HepG2 (cell line): ENCODE measurements at regions not wholly inside any gene's neighbourhood (a gene's known extent, or its start where the extent isn't known, plus 50 kb on each side); places are given as distances from the start of the nearest gene placed in this dataset.

Source experiments
- ATAC-seq: fragments of 200-7000 bp; cut with Tn5 transposase; 3 replicates; pipeline ENCODE4 v1.9.1; 2020; ENCODE audit warnings: mild to moderate bottlenecking, moderate library complexity
- BruUV-seq: library from RNA; stranded (reverse); fragments of 400-500 nt; replicated peaks from 2 replicates; lab custom pipeline; 2021; lab: Mats Ljungman, UMichigan
- CTCF ChIA-PET: fragments of 300-600 bp; formaldehyde crosslinking; extraction: SDS; loops from one replicate; lab custom pipeline; 2021; ENCODE audit warnings: low total read pairs, inconsistent platforms, low intra/inter-chr PET ratio; lab: Yijun Ruan, JAX
- POLR2A ChIA-PET: fragments of 350-600 bp; sonication (Branson Sonifier 250); formaldehyde crosslinking; loops from one replicate; lab custom pipeline; 2020; ENCODE audit warnings: antibody characterized with exemption, inconsistent platforms; lab: Yijun Ruan, JAX
- DNase-seq: peaks from one replicate; pipeline ENCODE4 v3.0.0-alpha.2; 2015; ENCODE audit warnings: low spot score
- FAIRE-seq: peaks from 3 replicates; lab custom pipeline; 2011; peaks lifted over from hg19 to GRCh38; lab: Jason Lieb, UNC
- H2AFZ ChIP-seq: one replicate; pipeline ENCODE4 v1.6.1; 2011; ENCODE audit warnings: low read length, inconsistent platforms
- H3K27ac ChIP-seq: fragments of 300-600 bp; 3 replicates; pipeline ENCODE4 v1.8.0; 2011; ENCODE audit warnings: mixed run types, mild to moderate bottlenecking, mixed read lengths, low read length, inconsistent platforms; ENCODE audit not compliant: insufficient read depth; ENCODE audit errors: extremely low read length
- H3K27me3 ChIP-seq, 2 experiments: fragments of 200-600 bp in 1 of 2; 2 replicates in 1 of 2; 3 replicates in 1 of 2; pipeline versions ENCODE4 v1.6.0 to v1.8.0; 2011; ENCODE audit warnings: low read length in 2 of 2, mild to moderate bottlenecking in 2 of 2, moderate library complexity in 2 of 2, inconsistent platforms in 1 of 2; ENCODE audit not compliant: insufficient read depth in 2 of 2, control insufficient read depth in 1 of 2
- H3K36me3 ChIP-seq, 2 experiments: fragments of 200-600 bp in 1 of 2; replicated peaks in 1 of 2; 2 replicates in 1 of 2; 3 replicates in 1 of 2; pipeline versions ENCODE4 v1.5.1 to v1.8.0; 2011; ENCODE audit warnings: low read length in 2 of 2, inconsistent platforms in 1 of 2; ENCODE audit not compliant: insufficient read depth in 2 of 2, control insufficient read depth in 1 of 2
- H3K4me1 ChIP-seq: 2 replicates; pipeline ENCODE4 v1.5.1; 2012; ENCODE audit warnings: low read length, inconsistent platforms; ENCODE audit not compliant: insufficient read depth
- H3K4me2 ChIP-seq: 2 replicates; pipeline ENCODE4 v1.6.0; 2011; ENCODE audit warnings: low read depth, low read length, inconsistent platforms
- H3K4me3 ChIP-seq, 3 experiments: fragments of 200-600 bp in 1 of 3; sonication (generic), shearing (Covaris generic) in 1 of 3; replicated peaks in 1 of 3; 2 replicates each; pipeline ENCODE4 v1.5.1; 2011 to 2016; ENCODE audit warnings: low read length in 3 of 3, inconsistent platforms in 2 of 3, low read depth in 2 of 3, mild to moderate bottlenecking in 2 of 3, control low read depth in 1 of 3, mixed read lengths in 1 of 3; ENCODE audit not compliant: insufficient read depth in 1 of 3
- H3K79me2 ChIP-seq: one replicate; pipeline ENCODE4 v1.6.1; 2011; ENCODE audit warnings: low read length, inconsistent platforms; ENCODE audit not compliant: insufficient read depth
- H3K9ac ChIP-seq: 2 replicates; pipeline ENCODE4 v1.6.0; 2011; ENCODE audit warnings: mild to moderate bottlenecking, low read depth, low read length, inconsistent platforms; ENCODE audit not compliant: insufficient read depth
- H3K9me3 ChIP-seq: 2 replicates; pipeline ENCODE4 v1.5.1; 2012; ENCODE audit warnings: mild to moderate bottlenecking, low read length
- H4K20me1 ChIP-seq: 2 replicates; pipeline ENCODE4 v1.6.0; 2011; ENCODE audit warnings: inconsistent platforms, mild to moderate bottlenecking, low read length, moderate library complexity; ENCODE audit not compliant: insufficient read depth
- CCDC6 ChIP-seq: sonication (generic); formaldehyde crosslinking; IDR thresholded peaks from 2 replicates; pipeline ENCODE4 v1.8.1; 2022; ENCODE audit warnings: mild to moderate bottlenecking, missing genetic modification reagents, moderate library complexity
- ELF1 ChIP-seq: sonication (generic); formaldehyde crosslinking; IDR thresholded peaks from 2 replicates; pipeline ENCODE4 v1.4.0; 2020; ENCODE audit warnings: missing genetic modification reagents
- ESRRA ChIP-seq: sonication (generic); formaldehyde crosslinking; IDR thresholded peaks from 2 replicates; pipeline ENCODE4 v1.5.1; 2020; ENCODE audit warnings: mild to moderate bottlenecking, low read depth, missing genetic modification reagents
- HNRNPK ChIP-seq: fragments of 200-400 bp; formaldehyde crosslinking; IDR thresholded peaks from 2 replicates; pipeline ENCODE4 v1.6.1; 2018; ENCODE audit warnings: low read length, low read depth, moderate library complexity, mild to moderate bottlenecking; ENCODE audit not compliant: poor library complexity, severe bottlenecking
- SOX6 ChIP-seq, 2 experiments: fragments of 450-650 bp in 1 of 2; sonication (generic) in 1 of 2; formaldehyde crosslinking in 1 of 2; IDR thresholded peaks; 2 replicates each; pipeline versions ENCODE4 v1.4.0 to v1.6.1; 2017 to 2020; ENCODE audit warnings: antibody characterized with exemption in 1 of 2, mild to moderate bottlenecking in 1 of 2, missing genetic modification reagents in 1 of 2
- SP4 ChIP-seq: sonication (generic); formaldehyde crosslinking; IDR thresholded peaks from 2 replicates; pipeline ENCODE4 v1.8.1; 2023; ENCODE audit warnings: mild to moderate bottlenecking, missing genetic modification reagents
- ZBTB7B ChIP-seq: sonication (generic); formaldehyde crosslinking; IDR thresholded peaks from 2 replicates; pipeline ENCODE4 v1.4.0; 2020; ENCODE audit warnings: missing genetic modification reagents
- ZNF3 ChIP-seq: IDR thresholded peaks from 2 replicates; pipeline ENCODE4 v1.7.0; 2017; ENCODE audit warnings: inconsistent platforms
- ZNF841 ChIP-seq: sonication (generic); formaldehyde crosslinking; IDR thresholded peaks from 2 replicates; pipeline ENCODE4 v1.8.1; 2023; ENCODE audit warnings: missing genetic modification reagents, borderline replicate concordance
- WGBS: methylation state at CpG from one replicate; pipeline ENCODE4 v1.1.6; 2017; ENCODE audit warnings: low lambda C conversion rate; 5-methylcytosine and 5-hydroxymethylcytosine counted together
- in situ Hi-C: cut with HindIII; loops from 2 replicates; pipeline ENCODE4 v1.10.0; 2017; ENCODE audit warnings: low pct_unique_long_range_greater_than_20kb; ENCODE audit not compliant: extremely low pct_ligation_motif_present
- intact Hi-C: fragments of 100-400 bp; cut with micrococcal nuclease; formaldehyde crosslinking; loops from one replicate; pipeline ENCODE4 v1.10.0; 2022; ENCODE audit not compliant: unreplicated experiment
- TF ChIP-seq, protein P1 (sequence below): sonication (generic); formaldehyde crosslinking; IDR thresholded peaks from 2 replicates; pipeline ENCODE4 v1.5.0; 2020; ENCODE audit warnings: missing genetic modification reagents
- TF ChIP-seq, protein P2 (sequence below): sonication (generic); formaldehyde crosslinking; IDR thresholded peaks from 2 replicates; pipeline ENCODE4 v1.4.0; 2020; ENCODE audit warnings: missing genetic modification reagents, borderline replicate concordance

DNA sequence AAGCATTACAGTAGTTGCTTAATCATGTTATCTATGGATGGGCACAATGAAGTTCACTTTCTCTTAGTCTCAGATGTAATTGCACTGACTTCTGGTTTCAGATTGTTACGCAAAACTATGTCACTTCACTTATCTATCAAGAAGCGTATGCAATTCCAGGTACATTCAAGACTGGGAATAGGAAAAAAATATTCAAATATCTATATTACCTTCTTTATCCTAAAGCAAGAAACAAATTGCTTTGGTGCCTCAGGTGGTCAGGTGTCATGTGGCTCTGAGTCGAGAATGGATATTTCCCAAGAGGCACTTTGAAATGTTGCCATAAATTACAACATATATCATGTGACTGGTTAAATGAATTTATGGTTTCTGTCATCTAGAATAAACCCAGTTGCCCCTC is 318.6 kb downstream of the SS18 start:
- BruUV-seq = no TSS peak
- Histone ChIP-seq H3K4me2 (no peak overlapping the region), H3K4me3 (no peak overlapping the region), H3K36me3 (no peaks in the 10 kb centered on the region), H3K4me1 (no peaks in the 10 kb centered on the region), H3K9ac (no peak overlapping the region), H3K27me3 (no peaks in the 10 kb centered on the region), H3K9me3 (no peaks in the 10 kb centered on the region), H3K27ac (no peak overlapping the region), H4K20me1 (no peaks in the 10 kb centered on the region), H2AFZ (no peak overlapping the region), H3K79me2 (no peaks in the 10 kb centered on the region)
- FAIRE-seq (no peak), ATAC-seq (no peak), DNase-seq (no peak)
- intact Hi-C loops = no loop called here
- POLR2A ChIA-PET = no interaction called here
- in situ Hi-C loops = no loop called here
- 45% methylated on average over 3 of the region's 3 CpGs for WGBS
- TF ChIP-seq ZBTB7B (CRISPR knock-in tag) = no peak
- TF ChIP-seq ZNF3 (CRISPR knock-in tag) = no peak
- no peak for TF ChIP-seq SOX6 (IDR thresholded peaks at IDR 0.05)
- TF ChIP-seq SOX6 (CRISPR knock-in tag; IDR thresholded peaks at IDR 0.05) = no peak
- no peak for TF ChIP-seq SP4 (CRISPR knock-in tag)
- TF ChIP-seq ESRRA (CRISPR knock-in tag) = no peak
- TF ChIP-seq, protein P1, sequence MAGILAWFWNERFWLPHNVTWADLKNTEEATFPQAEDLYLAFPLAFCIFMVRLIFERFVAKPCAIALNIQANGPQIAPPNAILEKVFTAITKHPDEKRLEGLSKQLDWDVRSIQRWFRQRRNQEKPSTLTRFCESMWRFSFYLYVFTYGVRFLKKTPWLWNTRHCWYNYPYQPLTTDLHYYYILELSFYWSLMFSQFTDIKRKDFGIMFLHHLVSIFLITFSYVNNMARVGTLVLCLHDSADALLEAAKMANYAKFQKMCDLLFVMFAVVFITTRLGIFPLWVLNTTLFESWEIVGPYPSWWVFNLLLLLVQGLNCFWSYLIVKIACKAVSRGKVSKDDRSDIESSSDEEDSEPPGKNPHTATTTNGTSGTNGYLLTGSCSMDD (CRISPR knock-in tag) = no peak
- no peak for TF ChIP-seq CCDC6 (CRISPR knock-in tag)
- TF ChIP-seq, protein P2, sequence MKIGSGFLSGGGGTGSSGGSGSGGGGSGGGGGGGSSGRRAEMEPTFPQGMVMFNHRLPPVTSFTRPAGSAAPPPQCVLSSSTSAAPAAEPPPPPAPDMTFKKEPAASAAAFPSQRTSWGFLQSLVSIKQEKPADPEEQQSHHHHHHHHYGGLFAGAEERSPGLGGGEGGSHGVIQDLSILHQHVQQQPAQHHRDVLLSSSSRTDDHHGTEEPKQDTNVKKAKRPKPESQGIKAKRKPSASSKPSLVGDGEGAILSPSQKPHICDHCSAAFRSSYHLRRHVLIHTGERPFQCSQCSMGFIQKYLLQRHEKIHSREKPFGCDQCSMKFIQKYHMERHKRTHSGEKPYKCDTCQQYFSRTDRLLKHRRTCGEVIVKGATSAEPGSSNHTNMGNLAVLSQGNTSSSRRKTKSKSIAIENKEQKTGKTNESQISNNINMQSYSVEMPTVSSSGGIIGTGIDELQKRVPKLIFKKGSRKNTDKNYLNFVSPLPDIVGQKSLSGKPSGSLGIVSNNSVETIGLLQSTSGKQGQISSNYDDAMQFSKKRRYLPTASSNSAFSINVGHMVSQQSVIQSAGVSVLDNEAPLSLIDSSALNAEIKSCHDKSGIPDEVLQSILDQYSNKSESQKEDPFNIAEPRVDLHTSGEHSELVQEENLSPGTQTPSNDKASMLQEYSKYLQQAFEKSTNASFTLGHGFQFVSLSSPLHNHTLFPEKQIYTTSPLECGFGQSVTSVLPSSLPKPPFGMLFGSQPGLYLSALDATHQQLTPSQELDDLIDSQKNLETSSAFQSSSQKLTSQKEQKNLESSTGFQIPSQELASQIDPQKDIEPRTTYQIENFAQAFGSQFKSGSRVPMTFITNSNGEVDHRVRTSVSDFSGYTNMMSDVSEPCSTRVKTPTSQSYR = no peak
- TF ChIP-seq ELF1 = no peak
- TF ChIP-seq HNRNPK = no peak
- no peak for TF ChIP-seq ZNF841 (CRISPR knock-in tag)
- CTCF ChIA-PET = no interaction called here
